HG02884 (cell line): ENCODE measurements at regions not wholly inside any gene's neighbourhood (a gene's known extent, or its start where the extent isn't known, plus 50 kb on each side); places are given as distances from the start of the nearest gene placed in this dataset.

Source experiments
- ATAC-seq: cut with Tn5 transposase; IDR thresholded peaks from one replicate; pipeline ENCODE4 v1.9.1; 2021; ENCODE audit warnings: mild to moderate bottlenecking, moderate library complexity; ENCODE audit not compliant: unreplicated experiment

- ATAC-seq, result no peak
Observed at GRCh38 chr10:28922127-28922526, 244.8 kb downstream of the BAMBI start.

GRCh38 chr10:28922861-28923260, 245.5 kb downstream of the BAMBI start:
- ATAC-seq, result no peak

- ATAC-seq, result no peak
Observed at GRCh38 chr10:28924717-28925116, 247.4 kb downstream of the BAMBI start.

GRCh38 chr10:28925121-28925663, 247.9 kb downstream of the BAMBI start:
- ATAC-seq, result no peak

GRCh38 chr10:28926932-28927331, 249.6 kb downstream of the BAMBI start:
- no peak for ATAC-seq

GRCh38 chr10:28928484-28928883, 251.2 kb downstream of the BAMBI start:
- no peak for ATAC-seq

GRCh38 chr10:28929942-28930341, 252.6 kb downstream of the BAMBI start:
- ATAC-seq, result no peak

GRCh38 chr10:28930514-28931495, 253.5 kb downstream of the BAMBI start:
- no peak for ATAC-seq

- ATAC-seq, result no peak
Observed at GRCh38 chr10:28935061-28935460, 257.7 kb downstream of the BAMBI start.

- no peak for ATAC-seq
Observed at GRCh38 chr10:28937959-28938358, 260.6 kb downstream of the BAMBI start.

- ATAC-seq, result no peak
Observed at GRCh38 chr10:28938745-28939144, 261.4 kb downstream of the BAMBI start.

GRCh38 chr10:28939281-28940157, 262.2 kb downstream of the BAMBI start:
- ATAC-seq, result no peak

- ATAC-seq, result no peak
Observed at GRCh38 chr10:28940158-28940888, 263.0 kb downstream of the BAMBI start.

- ATAC-seq, result no peak
Observed at GRCh38 chr10:28942012-28942411, 264.7 kb downstream of the BAMBI start.

GRCh38 chr10:28945959-28946358, 268.6 kb downstream of the BAMBI start:
- ATAC-seq, result no peak

- no peak for ATAC-seq
Observed at GRCh38 chr10:28946479-28946878, 269.2 kb downstream of the BAMBI start.

GRCh38 chr10:28947171-28947570, 269.9 kb downstream of the BAMBI start:
- ATAC-seq, result no peak

GRCh38 chr10:28948046-28948445, 270.7 kb downstream of the BAMBI start:
- no peak for ATAC-seq

GRCh38 chr10:28949005-28950004, 272.0 kb downstream of the BAMBI start:
- no peak for ATAC-seq
